Thoracic aorta (tissue), 2 donors: ENCODE measurements at regions not wholly inside any gene's neighbourhood (a gene's known extent, or its start where the extent isn't known, plus 50 kb on each side); places are given as distances from the start of the nearest gene placed in this dataset.

Source experiments
- ATAC-seq: fragments of 150-250 bp; one replicate; pipeline ENCODE4 v1.8.0; 2017; ENCODE audit warnings: low read depth; ENCODE audit not compliant: insufficient number of reproducible peaks, low FRiP score
- DNase-seq: peaks from one replicate; pipeline ENCODE4 v3.0.0-alpha.2; 2020; ENCODE audit warnings: low spot score
- H3K27ac ChIP-seq, 2 donors: fragments of 200-600 bp; sonication (generic); 1 replicate in 1 of 2; 2 replicates in 1 of 2; pipeline ENCODE4 v1.5.1; 2016; ENCODE audit warnings: mild to moderate bottlenecking in 2 of 2, moderate library complexity in 2 of 2
- H3K27me3 ChIP-seq: fragments of 200-600 bp; sonication (generic); replicated peaks from 2 replicates; pipeline ENCODE4 v1.6.0; 2016; ENCODE audit warnings: mild to moderate bottlenecking; ENCODE audit not compliant: insufficient read depth
- H3K36me3 ChIP-seq: fragments of 200-600 bp; sonication (generic); one replicate; pipeline ENCODE4 v1.5.1; 2016
- H3K4me1 ChIP-seq, 2 donors: fragments of 200-600 bp; sonication (generic); 1 replicate in 1 of 2; 2 replicates in 1 of 2; pipeline versions ENCODE4 v1.5.1 to v1.6.0; 2016; ENCODE audit warnings: low read depth in 2 of 2, mild to moderate bottlenecking in 1 of 2; ENCODE audit not compliant: control insufficient read depth in 1 of 2
- H3K4me3 ChIP-seq: fragments of 200-600 bp; sonication (generic); 2 replicates; pipeline ENCODE4 v1.5.1; 2016; ENCODE audit warnings: mild to moderate bottlenecking
- H3K9me3 ChIP-seq: fragments of 200-600 bp; sonication (generic); 2 replicates; pipeline ENCODE4 v1.5.1; 2016
- CTCF ChIP-seq: fragments of 200-600 bp; sonication (generic); IDR thresholded peaks from one replicate; pipeline ENCODE4 v1.5.1; 2019; ENCODE audit warnings: antibody characterized with exemption

- Histone ChIP-seq H3K4me1 (peaks cover 0 to 15% of the 10 kb centered on the region in 2 donors), H3K27ac (no peak overlapping the region), H3K4me3 (no peak overlapping the region), H3K9me3 (no peaks in the 10 kb centered on the region), H3K36me3 (no peaks in the 10 kb centered on the region), H3K27me3 (no peaks in the 10 kb centered on the region)
- no peak for TF ChIP-seq CTCF
- no peak for DNase-seq
- ATAC-seq, result no peak
These were observed 838.3 kb downstream of the SLC4A3 start for GRCh38 chr2:220465700-220466099.

- TF ChIP-seq CTCF, result no peak
- DNase-seq (no peak), ATAC-seq (no peak)
- Histone ChIP-seq H3K4me1 (peaks cover 0 to 15% of the 10 kb centered on the region in 2 donors), H3K4me3 (no peak overlapping the region), H3K9me3 (no peaks in the 10 kb centered on the region), H3K27me3 (no peaks in the 10 kb centered on the region), H3K36me3 (no peaks in the 10 kb centered on the region), H3K27ac (no peak overlapping the region)
These were observed 838.8 kb downstream of the SLC4A3 start for GRCh38 chr2:220466251-220466691.

- no peaks in the 10 kb centered on the region for H3K9me3 ChIP-seq
- no peak overlapping the region for H3K4me3 ChIP-seq
- no peaks in the 10 kb centered on the region for H3K27me3 ChIP-seq
- TF ChIP-seq CTCF, result no peak
- H3K27ac ChIP-seq, result no peak overlapping the region
- DNase-seq (no peak), ATAC-seq (no peak)
- H3K4me1 ChIP-seq, result peaks cover 0 to 15% of the 10 kb centered on the region in 2 donors
- H3K36me3 ChIP-seq, result no peaks in the 10 kb centered on the region
These were observed 841.8 kb downstream of the SLC4A3 start for GRCh38 chr2:220469201-220469600.

- DNase-seq (no peak), ATAC-seq (no peak)
- H3K27ac ChIP-seq, result no peak overlapping the region
- TF ChIP-seq CTCF, result no peak
- peaks cover 0 to 6% of the 10 kb centered on the region in 2 donors for H3K4me1 ChIP-seq
- H3K4me3 ChIP-seq, result no peak overlapping the region
- H3K9me3 ChIP-seq, result no peaks in the 10 kb centered on the region
- no peaks in the 10 kb centered on the region for H3K27me3 ChIP-seq
- H3K36me3 ChIP-seq, result no peaks in the 10 kb centered on the region
These were observed 846.2 kb downstream of the SLC4A3 start for GRCh38 chr2:220473611-220474010.

- TF ChIP-seq CTCF, result no peak
- DNase-seq, result no peak
- H3K4me1 ChIP-seq, result no peaks in the 10 kb centered on the region
These were observed 849.4 kb downstream of the SLC4A3 start for GRCh38 chr2:220476877-220477276.

More at GRCh38 chr2:220476877-220477276, 849.4 kb downstream of the SLC4A3 start:
- Histone ChIP-seq H3K27ac (no peak overlapping the region), H3K9me3 (no peaks in the 10 kb centered on the region), H3K27me3 (no peaks in the 10 kb centered on the region), H3K36me3 (no peaks in the 10 kb centered on the region), H3K4me3 (no peak overlapping the region)
- no peak for ATAC-seq
